GM23338 (cell line): ENCODE measurements at regions not wholly inside any gene's neighbourhood (a gene's known extent, or its start where the extent isn't known, plus 50 kb on each side); places are given as distances from the start of the nearest gene placed in this dataset.

Experiments
- CREB1 ChIP-seq: fragments of 250-450 bp; sonication (Bioruptor Pico); IDR thresholded peaks from 2 replicates; pipeline ENCODE4 v1.5.0; 2020; ENCODE audit warnings: low read depth, mild to moderate bottlenecking, moderate library complexity
- ETS1 ChIP-seq: IDR thresholded peaks from 2 replicates; pipeline ENCODE4 v1.6.1; 2016; ENCODE audit warnings: antibody characterized with exemption
- EZH2 ChIP-seq: fragments of 200-600 bp; sonication (generic); IDR thresholded peaks from one replicate; pipeline ENCODE4 v1.8.0; 2017; ENCODE audit warnings: antibody characterized with exemption, mild to moderate bottlenecking, low read depth; ENCODE audit not compliant: unreplicated experiment
- EZH2phosphoT487 ChIP-seq: fragments of 200-600 bp; sonication (generic); IDR thresholded peaks from one replicate; pipeline ENCODE4 v1.8.1; 2018; ENCODE audit warnings: antibody characterized with exemption; ENCODE audit not compliant: unreplicated experiment
- JUNB ChIP-seq: IDR thresholded peaks from one replicate; pipeline ENCODE4 v1.6.1; 2016; ENCODE audit warnings: antibody characterized with exemption; ENCODE audit not compliant: unreplicated experiment
- POLR2AphosphoS5 ChIP-seq: IDR thresholded peaks from 2 replicates; pipeline ENCODE4 v1.6.1; 2016; ENCODE audit warnings: antibody characterized with exemption, low read depth
- REST ChIP-seq: IDR thresholded peaks from one replicate; pipeline ENCODE4 v1.6.1; 2018; ENCODE audit warnings: antibody characterized with exemption; ENCODE audit not compliant: unreplicated experiment
- ZNF114 ChIP-seq: fragments of 250-450 bp; sonication (Bioruptor Pico); IDR thresholded peaks from 2 replicates; pipeline ENCODE4 v1.5.0; 2020; ENCODE audit warnings: mild to moderate bottlenecking, moderate library complexity
- TF ChIP-seq, protein P1 (sequence below), 2 experiments: fragments of 200-600 bp in 1 of 2; sonication (generic) in 1 of 2; conservative IDR thresholded peaks; 2 replicates each; pipeline versions ENCODE4 v1.5.1 to v1.6.1; 2016 to 2017; ENCODE audit warnings: antibody characterized with exemption in 2 of 2, low read depth in 2 of 2, mild to moderate bottlenecking in 2 of 2, moderate library complexity in 1 of 2
- TF ChIP-seq, protein P2 (sequence below): fragments of 250-450 bp; sonication (Bioruptor Pico); IDR thresholded peaks from 2 replicates; pipeline ENCODE4 v1.5.0; 2020; ENCODE audit warnings: mild to moderate bottlenecking, moderate library complexity

DNA sequence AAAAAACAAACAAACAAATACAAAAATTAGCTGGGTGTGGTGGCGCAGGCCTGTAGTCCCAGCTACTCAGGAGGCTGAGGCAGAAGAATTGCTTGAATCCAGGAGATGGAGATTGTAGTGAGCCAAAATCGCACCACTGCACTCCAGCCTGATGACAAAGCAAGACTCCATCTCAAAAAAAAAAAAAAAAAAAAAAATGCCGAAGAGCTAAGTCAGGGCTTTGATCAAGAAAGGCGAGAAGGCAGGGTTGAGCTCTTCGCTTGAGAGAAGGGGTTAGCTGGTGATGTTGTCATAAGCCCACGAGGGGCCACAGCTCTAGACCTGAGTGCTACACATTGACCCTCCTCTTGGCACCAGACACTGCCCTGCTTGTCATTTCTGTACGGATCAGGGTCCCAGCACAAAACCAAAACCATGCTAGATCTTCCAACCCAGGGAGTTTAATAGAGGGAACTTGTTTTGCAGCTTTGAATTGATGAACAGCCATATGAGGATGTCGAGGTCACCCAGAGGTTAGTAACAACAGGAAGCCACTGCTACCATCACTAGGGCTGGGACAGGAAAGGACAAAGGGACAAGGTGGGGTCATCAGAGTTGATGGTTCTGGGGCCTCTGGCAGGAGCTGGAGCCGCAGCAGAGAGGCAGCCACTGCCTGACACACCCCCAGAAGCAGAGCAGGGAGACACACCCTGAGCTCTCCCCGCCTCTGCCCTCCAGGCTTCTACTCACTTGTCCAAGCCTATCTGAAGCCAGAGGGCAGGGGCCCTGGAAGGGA is 122.7 kb downstream of the SNX5 start:
- TF ChIP-seq, protein P1, sequence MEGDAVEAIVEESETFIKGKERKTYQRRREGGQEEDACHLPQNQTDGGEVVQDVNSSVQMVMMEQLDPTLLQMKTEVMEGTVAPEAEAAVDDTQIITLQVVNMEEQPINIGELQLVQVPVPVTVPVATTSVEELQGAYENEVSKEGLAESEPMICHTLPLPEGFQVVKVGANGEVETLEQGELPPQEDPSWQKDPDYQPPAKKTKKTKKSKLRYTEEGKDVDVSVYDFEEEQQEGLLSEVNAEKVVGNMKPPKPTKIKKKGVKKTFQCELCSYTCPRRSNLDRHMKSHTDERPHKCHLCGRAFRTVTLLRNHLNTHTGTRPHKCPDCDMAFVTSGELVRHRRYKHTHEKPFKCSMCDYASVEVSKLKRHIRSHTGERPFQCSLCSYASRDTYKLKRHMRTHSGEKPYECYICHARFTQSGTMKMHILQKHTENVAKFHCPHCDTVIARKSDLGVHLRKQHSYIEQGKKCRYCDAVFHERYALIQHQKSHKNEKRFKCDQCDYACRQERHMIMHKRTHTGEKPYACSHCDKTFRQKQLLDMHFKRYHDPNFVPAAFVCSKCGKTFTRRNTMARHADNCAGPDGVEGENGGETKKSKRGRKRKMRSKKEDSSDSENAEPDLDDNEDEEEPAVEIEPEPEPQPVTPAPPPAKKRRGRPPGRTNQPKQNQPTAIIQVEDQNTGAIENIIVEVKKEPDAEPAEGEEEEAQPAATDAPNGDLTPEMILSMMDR (conservative IDR thresholded peaks at IDR 0.05; ENCODE audit: low read depth in 2 of 2): no peak
- TF ChIP-seq POLR2AphosphoS5: no peak
- no peak for TF ChIP-seq EZH2phosphoT487
- no peak for TF ChIP-seq EZH2
- no peak for TF ChIP-seq JUNB
- no peak for TF ChIP-seq CREB1 (CRISPR knock-in tag)
- TF ChIP-seq, protein P2, sequence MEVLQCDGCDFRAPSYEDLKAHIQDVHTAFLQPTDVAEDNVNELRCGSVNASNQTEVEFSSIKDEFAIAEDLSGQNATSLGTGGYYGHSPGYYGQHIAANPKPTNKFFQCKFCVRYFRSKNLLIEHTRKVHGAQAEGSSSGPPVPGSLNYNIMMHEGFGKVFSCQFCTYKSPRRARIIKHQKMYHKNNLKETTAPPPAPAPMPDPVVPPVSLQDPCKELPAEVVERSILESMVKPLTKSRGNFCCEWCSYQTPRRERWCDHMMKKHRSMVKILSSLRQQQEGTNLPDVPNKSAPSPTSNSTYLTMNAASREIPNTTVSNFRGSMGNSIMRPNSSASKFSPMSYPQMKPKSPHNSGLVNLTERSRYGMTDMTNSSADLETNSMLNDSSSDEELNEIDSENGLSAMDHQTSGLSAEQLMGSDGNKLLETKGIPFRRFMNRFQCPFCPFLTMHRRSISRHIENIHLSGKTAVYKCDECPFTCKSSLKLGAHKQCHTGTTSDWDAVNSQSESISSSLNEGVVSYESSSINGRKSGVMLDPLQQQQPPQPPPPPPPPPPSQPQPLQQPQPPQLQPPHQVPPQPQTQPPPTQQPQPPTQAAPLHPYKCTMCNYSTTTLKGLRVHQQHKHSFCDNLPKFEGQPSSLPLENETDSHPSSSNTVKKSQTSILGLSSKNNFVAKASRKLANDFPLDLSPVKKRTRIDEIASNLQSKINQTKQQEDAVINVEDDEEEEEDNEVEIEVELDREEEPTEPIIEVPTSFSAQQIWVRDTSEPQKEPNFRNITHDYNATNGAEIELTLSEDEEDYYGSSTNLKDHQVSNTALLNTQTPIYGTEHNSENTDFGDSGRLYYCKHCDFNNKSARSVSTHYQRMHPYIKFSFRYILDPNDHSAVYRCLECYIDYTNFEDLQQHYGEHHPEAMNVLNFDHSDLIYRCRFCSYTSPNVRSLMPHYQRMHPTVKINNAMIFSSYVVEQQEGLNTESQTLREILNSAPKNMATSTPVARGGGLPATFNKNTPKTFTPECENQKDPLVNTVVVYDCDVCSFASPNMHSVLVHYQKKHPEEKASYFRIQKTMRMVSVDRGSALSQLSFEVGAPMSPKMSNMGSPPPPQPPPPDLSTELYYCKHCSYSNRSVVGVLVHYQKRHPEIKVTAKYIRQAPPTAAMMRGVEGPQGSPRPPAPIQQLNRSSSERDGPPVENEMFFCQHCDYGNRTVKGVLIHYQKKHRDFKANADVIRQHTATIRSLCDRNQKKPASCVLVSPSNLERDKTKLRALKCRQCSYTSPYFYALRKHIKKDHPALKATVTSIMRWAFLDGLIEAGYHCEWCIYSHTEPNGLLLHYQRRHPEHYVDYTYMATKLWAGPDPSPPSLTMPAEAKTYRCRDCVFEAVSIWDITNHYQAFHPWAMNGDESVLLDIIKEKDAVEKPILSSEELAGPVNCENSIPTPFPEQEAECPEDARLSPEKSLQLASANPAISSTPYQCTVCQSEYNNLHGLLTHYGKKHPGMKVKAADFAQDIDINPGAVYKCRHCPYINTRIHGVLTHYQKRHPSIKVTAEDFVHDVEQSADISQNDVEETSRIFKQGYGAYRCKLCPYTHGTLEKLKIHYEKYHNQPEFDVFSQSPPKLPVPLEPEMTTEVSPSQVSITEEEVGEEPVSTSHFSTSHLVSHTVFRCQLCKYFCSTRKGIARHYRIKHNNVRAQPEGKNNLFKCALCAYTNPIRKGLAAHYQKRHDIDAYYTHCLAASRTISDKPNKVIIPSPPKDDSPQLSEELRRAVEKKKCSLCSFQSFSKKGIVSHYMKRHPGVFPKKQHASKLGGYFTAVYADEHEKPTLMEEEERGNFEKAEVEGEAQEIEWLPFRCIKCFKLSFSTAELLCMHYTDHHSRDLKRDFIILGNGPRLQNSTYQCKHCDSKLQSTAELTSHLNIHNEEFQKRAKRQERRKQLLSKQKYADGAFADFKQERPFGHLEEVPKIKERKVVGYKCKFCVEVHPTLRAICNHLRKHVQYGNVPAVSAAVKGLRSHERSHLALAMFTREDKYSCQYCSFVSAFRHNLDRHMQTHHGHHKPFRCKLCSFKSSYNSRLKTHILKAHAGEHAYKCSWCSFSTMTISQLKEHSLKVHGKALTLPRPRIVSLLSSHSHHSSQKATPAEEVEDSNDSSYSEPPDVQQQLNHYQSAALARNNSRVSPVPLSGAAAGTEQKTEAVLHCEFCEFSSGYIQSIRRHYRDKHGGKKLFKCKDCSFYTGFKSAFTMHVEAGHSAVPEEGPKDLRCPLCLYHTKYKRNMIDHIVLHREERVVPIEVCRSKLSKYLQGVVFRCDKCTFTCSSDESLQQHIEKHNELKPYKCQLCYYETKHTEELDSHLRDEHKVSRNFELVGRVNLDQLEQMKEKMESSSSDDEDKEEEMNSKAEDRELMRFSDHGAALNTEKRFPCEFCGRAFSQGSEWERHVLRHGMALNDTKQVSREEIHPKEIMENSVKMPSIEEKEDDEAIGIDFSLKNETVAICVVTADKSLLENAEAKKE (CRISPR knock-in tag): no peak
- TF ChIP-seq REST: no peak
- no peak for TF ChIP-seq ZNF114 (CRISPR knock-in tag)
- TF ChIP-seq ETS1: no peak
